HG02840 (cell line): ENCODE measurements at regions not wholly inside any gene's neighbourhood (a gene's known extent, or its start where the extent isn't known, plus 50 kb on each side); places are given as distances from the start of the nearest gene placed in this dataset.
"Not testable (repeated sequence)": the region's sequence is repeated elsewhere in the genome, so short reads cannot be mapped to it uniquely, and the experiment has no call there.

Source experiments
- ATAC-seq: cut with Tn5 transposase; IDR thresholded peaks from one replicate; pipeline ENCODE4 v1.9.1; 2021; ENCODE audit warnings: mild to moderate bottlenecking, moderate library complexity, moderate number of reproducible peaks; ENCODE audit not compliant: unreplicated experiment, low FRiP score

GRCh38 chr2:87500951-87501350 is 246.9 kb upstream of the PLGLB2 start:
- not testable (repeated sequence) for ATAC-seq

GRCh38 chr2:87502948-87503347 is 244.9 kb upstream of the PLGLB2 start:
- ATAC-seq, result not testable (repeated sequence)

GRCh38 chr2:87505239-87505638 is 242.6 kb upstream of the PLGLB2 start:
- not testable (repeated sequence) for ATAC-seq

GRCh38 chr2:87505909-87506308 is 242.0 kb upstream of the PLGLB2 start:
- not testable (repeated sequence) for ATAC-seq

GRCh38 chr2:87507378-87508348 is 240.2 kb upstream of the PLGLB2 start:
- not testable (repeated sequence) for ATAC-seq

GRCh38 chr2:87511195-87511778 is 236.6 kb upstream of the PLGLB2 start:
- not testable (repeated sequence) for ATAC-seq

GRCh38 chr2:87512864-87513530 is 234.9 kb upstream of the PLGLB2 start:
- not testable (repeated sequence) for ATAC-seq

- ATAC-seq, result peak; percentile 59
Measured at GRCh38 chr2:87514034-87514433, 233.9 kb upstream of the PLGLB2 start.

- ATAC-seq, result not testable (repeated sequence)
Measured at GRCh38 chr2:87514515-87514914, 233.4 kb upstream of the PLGLB2 start.

GRCh38 chr2:87515226-87515625 is 232.7 kb upstream of the PLGLB2 start:
- not testable (repeated sequence) for ATAC-seq

GRCh38 chr2:87515875-87516274 is 232.0 kb upstream of the PLGLB2 start:
- ATAC-seq, result not testable (repeated sequence)

- ATAC-seq, result not testable (repeated sequence)
Measured at GRCh38 chr2:87516369-87516967, 231.4 kb upstream of the PLGLB2 start.

- not testable (repeated sequence) for ATAC-seq
Measured at GRCh38 chr2:87517438-87517837, 230.4 kb upstream of the PLGLB2 start.

- ATAC-seq, result not testable (repeated sequence)
Measured at GRCh38 chr2:87518066-87518465, 229.8 kb upstream of the PLGLB2 start.

- not testable (repeated sequence) for ATAC-seq
Measured at GRCh38 chr2:87518547-87518946, 229.3 kb upstream of the PLGLB2 start.

- not testable (repeated sequence) for ATAC-seq
Measured at GRCh38 chr2:87519158-87520011, 228.5 kb upstream of the PLGLB2 start.

- ATAC-seq, result peak; percentile 65
Measured at GRCh38 chr2:87521057-87521456, 226.8 kb upstream of the PLGLB2 start.

GRCh38 chr2:87521489-87521888 is 226.4 kb upstream of the PLGLB2 start:
- not testable (repeated sequence) for ATAC-seq

GRCh38 chr2:87524619-87525188 is 223.2 kb upstream of the PLGLB2 start:
- ATAC-seq, result not testable (repeated sequence)
